HEK293T (cell line): ENCODE measurements at regions not wholly inside any gene's neighbourhood (a gene's known extent, or its start where the extent isn't known, plus 50 kb on each side); places are given as distances from the start of the nearest gene placed in this dataset.

ENCODE experiments used
- CTCF ChIA-PET: fragments of 350-600 bp; formaldehyde crosslinking; extraction: SDS; loops from one replicate; lab custom pipeline; 2021; ENCODE audit warnings: antibody characterized with exemption, inconsistent platforms; lab: Yijun Ruan, JAX
- POLR2A ChIA-PET: fragments of 350-600 bp; formaldehyde crosslinking; extraction: SDS; loops from one replicate; lab custom pipeline; 2020; ENCODE audit warnings: antibody characterized with exemption, inconsistent platforms; lab: Yijun Ruan, JAX
- DNase-seq: peaks from one replicate; pipeline ENCODE4 v3.0.0; 2012; ENCODE audit warnings: mixed read lengths; ENCODE audit errors: extremely low spot score
- BHLHE40 ChIP-seq: fragments of 450-650 bp; IDR thresholded peaks from 2 replicates; pipeline ENCODE4 v1.6.1; 2016; ENCODE audit warnings: mild to moderate bottlenecking, moderate library complexity, borderline replicate concordance
- FOXA1 ChIP-seq: fragments of 450-650 bp; IDR thresholded peaks from 2 replicates; pipeline ENCODE4 v1.6.1; 2016; ENCODE audit warnings: mild to moderate bottlenecking
- FOXK2 ChIP-seq: fragments of 450-650 bp; IDR thresholded peaks from 2 replicates; pipeline ENCODE4 v1.6.1; 2016; ENCODE audit warnings: mild to moderate bottlenecking
- FOXM1 ChIP-seq: fragments of 450-650 bp; IDR thresholded peaks from 2 replicates; pipeline ENCODE4 v1.6.1; 2017; ENCODE audit warnings: mild to moderate bottlenecking, borderline replicate concordance
- HDGF ChIP-seq: fragments of 450-650 bp; IDR thresholded peaks from 2 replicates; pipeline ENCODE4 v1.6.1; 2017; ENCODE audit warnings: antibody characterized with exemption, borderline replicate concordance
- L3MBTL2 ChIP-seq: fragments of 450-650 bp; conservative IDR thresholded peaks from 2 replicates; pipeline ENCODE4 v1.6.1; 2016; ENCODE audit warnings: mild to moderate bottlenecking
- LEF1 ChIP-seq: fragments of 450-650 bp; IDR thresholded peaks from 2 replicates; pipeline ENCODE4 v1.6.1; 2017; ENCODE audit warnings: mild to moderate bottlenecking, borderline replicate concordance
- SP1 ChIP-seq: fragments of 450-650 bp; IDR thresholded peaks from 2 replicates; pipeline ENCODE4 v1.6.1; 2017
- SUZ12 ChIP-seq: fragments of 450-650 bp; IDR thresholded peaks from 2 replicates; pipeline ENCODE4 v1.6.1; 2016; ENCODE audit warnings: mild to moderate bottlenecking
- TARDBP ChIP-seq: fragments of 450-650 bp; IDR thresholded peaks from 2 replicates; pipeline ENCODE4 v1.6.1; 2016
- ZNF384 ChIP-seq: fragments of 450-650 bp; IDR thresholded peaks from 2 replicates; pipeline ENCODE4 v1.6.1; 2016
- TF ChIP-seq, protein P1 (sequence below): fragments of 450-650 bp; IDR thresholded peaks from 2 replicates; pipeline ENCODE4 v1.6.1; 2016

DNA sequence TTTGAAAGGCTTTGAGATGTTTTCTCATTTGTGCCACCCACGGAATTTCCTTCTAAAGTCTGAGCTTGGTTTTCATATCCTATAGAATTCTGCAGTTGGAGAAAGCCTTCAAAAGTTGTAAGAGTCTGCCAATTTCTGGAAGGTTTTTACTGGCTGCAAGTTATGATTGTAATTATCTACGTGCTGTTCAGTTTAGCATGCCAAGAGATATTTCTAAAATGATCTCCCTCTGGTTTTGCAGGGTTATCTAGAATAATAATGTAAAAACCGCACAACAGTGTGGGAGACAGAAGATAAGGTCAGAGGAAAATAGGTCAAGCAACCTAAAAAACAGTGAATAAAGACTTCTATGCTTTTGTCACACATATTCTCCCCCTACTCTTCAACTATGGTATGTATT lies 69.3 kb downstream of the MTERF1 start:
- POLR2A ChIA-PET, result no interaction called here
- no peak for DNase-seq
- CTCF ChIA-PET, result no interaction called here
- TF ChIP-seq SUZ12 (no peak), FOXK2 (no peak), ZNF384 (no peak)

DNA sequence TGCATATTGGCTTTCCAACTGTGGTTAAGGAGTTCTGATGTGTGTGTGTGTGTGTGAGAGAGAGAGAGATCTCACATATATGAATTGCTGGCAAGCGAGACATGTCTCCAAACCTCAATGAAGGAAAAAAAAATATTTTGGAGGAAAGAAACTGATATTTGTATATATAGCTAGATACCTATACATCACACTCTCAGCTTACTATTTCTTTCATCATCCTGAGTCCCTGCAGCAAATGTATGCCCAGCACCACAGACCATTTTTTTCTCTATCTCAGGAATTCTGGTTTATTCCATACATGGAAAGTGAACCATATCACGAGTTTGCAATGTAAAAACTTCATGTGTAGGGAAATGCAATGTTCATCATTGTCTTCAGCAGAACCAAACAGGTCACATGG lies 68.9 kb downstream of the MTERF1 start:
- TF ChIP-seq, protein P1, sequence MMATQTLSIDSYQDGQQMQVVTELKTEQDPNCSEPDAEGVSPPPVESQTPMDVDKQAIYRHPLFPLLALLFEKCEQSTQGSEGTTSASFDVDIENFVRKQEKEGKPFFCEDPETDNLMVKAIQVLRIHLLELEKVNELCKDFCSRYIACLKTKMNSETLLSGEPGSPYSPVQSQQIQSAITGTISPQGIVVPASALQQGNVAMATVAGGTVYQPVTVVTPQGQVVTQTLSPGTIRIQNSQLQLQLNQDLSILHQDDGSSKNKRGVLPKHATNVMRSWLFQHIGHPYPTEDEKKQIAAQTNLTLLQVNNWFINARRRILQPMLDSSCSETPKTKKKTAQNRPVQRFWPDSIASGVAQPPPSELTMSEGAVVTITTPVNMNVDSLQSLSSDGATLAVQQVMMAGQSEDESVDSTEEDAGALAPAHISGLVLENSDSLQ, result no peak
- DNase-seq, result no peak
- POLR2A ChIA-PET, result no interaction called here
- CTCF ChIA-PET, result interaction anchor here (0.6 kb wide), 1 partner anchor 698 kb away, joined by 6 read pairs; no protein-coding TSS in a partner anchor

DNA sequence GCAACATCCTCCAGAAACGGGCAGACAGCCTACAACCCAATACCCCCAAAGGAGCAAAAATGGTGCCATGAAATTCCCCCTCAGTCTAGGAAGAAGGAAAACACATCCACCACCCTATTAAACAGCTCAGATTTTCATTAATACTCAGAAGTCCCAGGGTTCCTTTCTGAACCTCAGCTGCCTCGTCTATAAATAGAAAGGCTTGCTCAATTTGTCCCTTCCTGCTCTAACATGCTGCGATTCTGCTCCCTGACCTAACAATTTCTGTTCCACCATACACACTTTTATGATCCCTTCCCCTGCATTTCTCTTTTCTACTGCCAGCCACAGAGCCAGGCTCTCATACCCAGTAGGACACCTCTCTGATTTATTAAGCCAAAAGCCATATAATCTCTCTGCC lies 68.1 kb downstream of the MTERF1 start:
- POLR2A ChIA-PET, result no interaction called here
- CTCF ChIA-PET, result no interaction called here
- DNase-seq, result no peak
- TF ChIP-seq SUZ12 (no peak), SP1 (no peak), FOXM1 (no peak), L3MBTL2 (no peak), LEF1 (no peak), TARDBP (no peak)
- TF ChIP-seq, protein P1, result no peak

DNA sequence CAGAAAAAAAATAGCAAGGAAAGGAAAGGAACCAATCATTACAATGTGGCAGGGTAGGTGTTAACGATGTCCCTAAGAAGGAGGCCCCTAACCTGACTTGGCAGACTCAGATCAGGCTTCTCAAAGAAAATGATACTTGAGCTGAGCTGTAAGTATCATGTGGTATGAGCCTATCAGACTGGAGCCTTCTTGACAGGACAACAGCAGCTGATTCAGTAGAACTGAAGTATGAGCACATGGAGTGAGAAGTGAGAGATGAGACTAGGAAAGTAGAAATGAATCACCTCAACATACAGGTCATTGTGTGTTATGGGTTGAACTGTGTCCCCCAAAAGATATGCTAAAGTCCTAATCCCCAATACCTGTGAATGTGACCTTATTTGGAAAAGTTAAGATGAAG lies 66.3 kb downstream of the MTERF1 start:
- ChIA-PET CTCF (interaction anchor here (0.6 kb wide), 1 partner anchor 72 kb away, joined by 3 read pairs; no protein-coding TSS in a partner anchor), POLR2A (no interaction called here)
- TF ChIP-seq, protein P1, result no peak
- TF ChIP-seq HDGF (no peak), FOXK2 (no peak), BHLHE40 (no peak), FOXA1 (no peak), LEF1 (no peak)
- no peak for DNase-seq
